GM19372 (cell line): ENCODE measurements at regions not wholly inside any gene's neighbourhood (a gene's known extent, or its start where the extent isn't known, plus 50 kb on each side); places are given as distances from the start of the nearest gene placed in this dataset.
"Not testable (repeated sequence)": the region's sequence is repeated elsewhere in the genome, so short reads cannot be mapped to it uniquely, and the experiment has no call there.

ENCODE experiments used
- ATAC-seq: cut with Tn5 transposase; IDR thresholded peaks from one replicate; pipeline ENCODE4 v1.9.1; 2021; ENCODE audit warnings: mild to moderate bottlenecking, low read depth, moderate library complexity; ENCODE audit not compliant: unreplicated experiment

GRCh38 chr11:110514967-110515366 is 85.2 kb downstream of the FDX1 start:
- ATAC-seq, result no peak

DNA sequence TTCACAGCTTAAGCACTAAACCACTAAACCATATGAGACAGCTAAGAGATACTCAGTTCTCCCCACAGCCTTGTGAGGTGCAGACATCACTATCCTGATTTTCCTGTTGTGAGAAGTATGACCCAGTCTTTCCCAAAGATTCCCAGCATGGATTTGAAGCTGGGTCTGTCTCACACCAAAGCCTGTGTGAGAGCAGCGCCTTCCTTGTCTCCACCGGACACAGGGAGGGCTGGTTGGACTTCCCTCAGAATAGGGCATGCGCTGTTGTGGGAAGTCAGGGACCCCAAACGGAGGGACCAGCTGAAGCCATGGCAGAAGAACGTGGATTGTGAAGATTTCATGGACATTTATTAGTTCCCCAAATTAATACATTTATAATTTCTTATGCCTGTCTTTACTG is 87.6 kb downstream of the FDX1 start:
- not testable (repeated sequence) for ATAC-seq

GRCh38 chr11:110518809-110519514 is 89.2 kb downstream of the FDX1 start:
- ATAC-seq, result no peak

- no peak for ATAC-seq
Observed at GRCh38 chr11:110519796-110520195, 90.0 kb downstream of the FDX1 start.

DNA sequence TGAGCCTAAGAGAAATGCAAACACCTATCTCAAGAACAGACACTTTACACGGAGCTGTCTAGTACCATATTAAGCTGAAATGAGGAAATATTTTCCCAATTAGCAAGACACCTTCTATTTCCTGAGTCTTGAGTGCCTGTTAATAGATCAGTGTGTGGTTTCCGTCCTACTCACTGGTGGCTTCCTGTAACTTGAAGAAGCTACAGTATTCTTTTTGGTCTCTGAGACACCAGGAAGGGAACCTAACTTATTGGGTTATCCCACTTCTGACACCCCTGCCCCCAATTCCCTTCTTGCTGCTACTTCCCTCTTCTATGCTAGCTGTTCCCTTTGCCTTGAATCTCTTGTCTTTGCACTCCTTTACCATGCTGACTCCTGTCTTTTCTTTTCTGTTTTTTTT is 92.7 kb downstream of the FDX1 start:
- ATAC-seq, result no peak

DNA sequence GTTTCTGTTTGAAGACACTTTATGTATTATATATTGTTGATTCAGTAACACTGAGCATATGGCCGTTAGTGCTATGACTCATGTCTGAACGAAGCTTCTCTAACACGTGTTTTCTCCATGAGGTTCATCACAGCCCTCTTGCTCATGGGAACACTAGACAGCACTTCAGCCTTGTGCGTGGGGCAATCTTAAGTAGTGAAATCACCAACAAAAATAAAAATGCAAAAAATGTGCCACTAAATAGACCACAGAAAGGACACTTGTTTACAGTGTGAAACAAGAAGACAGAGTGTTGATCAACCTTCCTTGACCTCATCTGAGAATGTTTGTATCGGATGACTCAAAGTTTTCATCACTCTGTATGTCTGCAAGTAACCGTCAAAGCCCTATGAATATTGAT is 94.5 kb downstream of the FDX1 start:
- no peak for ATAC-seq

DNA sequence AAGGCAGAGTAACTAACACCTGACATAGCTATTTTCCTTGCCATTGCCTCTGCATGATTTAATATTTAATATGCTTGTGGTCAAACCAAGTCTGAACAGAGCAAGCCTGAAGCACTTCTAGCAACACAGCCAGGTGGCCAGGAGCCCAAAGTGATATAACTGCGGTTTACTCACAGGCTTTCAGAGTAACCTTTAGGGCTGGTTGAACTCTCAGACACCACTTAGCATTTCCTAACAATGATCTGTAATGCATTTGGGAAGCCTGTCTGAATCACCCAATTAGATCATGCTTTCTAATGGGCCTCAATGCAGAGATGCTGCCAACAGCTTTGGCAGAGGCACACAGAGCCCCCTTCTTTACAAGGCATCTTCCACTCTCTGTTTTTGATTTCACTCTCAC is 96.1 kb downstream of the FDX1 start:
- peak; percentile 80 for ATAC-seq

DNA sequence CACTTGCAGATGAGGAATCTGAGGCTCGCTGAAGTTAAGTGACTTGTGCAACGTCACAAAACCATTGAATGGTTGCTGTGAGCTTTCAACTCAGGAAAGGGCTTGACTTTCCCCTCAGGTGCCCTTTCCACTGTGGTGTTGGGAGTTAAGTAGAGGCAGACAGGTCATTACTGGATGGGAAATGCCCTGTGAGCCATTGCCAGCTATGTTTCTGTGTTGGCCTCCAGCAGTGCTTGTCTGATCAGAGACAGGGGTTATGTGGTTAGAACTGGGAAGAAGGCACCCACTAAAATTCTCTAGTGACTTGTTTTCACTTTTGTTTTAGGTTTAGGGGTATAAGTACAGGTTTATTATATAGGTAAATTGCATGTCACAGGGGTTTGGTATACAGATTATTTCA is 96.6 kb downstream of the FDX1 start:
- no peak for ATAC-seq
